H1 (cell line): ENCODE measurements at regions not wholly inside any gene's neighbourhood (a gene's known extent, or its start where the extent isn't known, plus 50 kb on each side); places are given as distances from the start of the nearest gene placed in this dataset.

ENCODE experiments used
- BRCA1 ChIP-seq: IDR thresholded peaks from 2 replicates; pipeline ENCODE4 v1.6.1; 2012; ENCODE audit warnings: low read depth, low read length, improper control_type of control experiment
- CBX8 ChIP-seq: fragments of 300-800, 300-1000 bp; sonication (generic); IDR thresholded peaks from 2 replicates; pipeline ENCODE4 v1.7.1; 2016; ENCODE audit warnings: low read depth, low read length, borderline replicate concordance
- CREB1 ChIP-seq: IDR thresholded peaks from 2 replicates; pipeline ENCODE4 v1.6.1; 2012; ENCODE audit warnings: inconsistent platforms
- CTCF ChIP-seq, 3 experiments: IDR thresholded peaks; 1 replicate in 2 of 3; 2 replicates in 1 of 3; pipeline versions ENCODE4 v1.5.1 to v1.6.1; 2011; ENCODE audit warnings: low read length in 3 of 3, mild to moderate bottlenecking in 3 of 3, inconsistent platforms in 2 of 3, low read depth in 1 of 3, moderate library complexity in 1 of 3; ENCODE audit not compliant: insufficient read depth in 1 of 3; ENCODE audit errors: control extremely low read depth in 1 of 3
- SIN3A ChIP-seq, 2 experiments: IDR thresholded peaks in 1 of 2; conservative IDR thresholded peaks in 1 of 2; 2 replicates each; pipeline ENCODE4 v1.6.1; 2011 to 2012; ENCODE audit warnings: low read length in 2 of 2, improper control_type of control experiment in 1 of 2, low read depth in 1 of 2, mild to moderate bottlenecking in 1 of 2
- SIX5 ChIP-seq: IDR thresholded peaks from 2 replicates; pipeline ENCODE4 v1.6.1; 2011; ENCODE audit warnings: mild to moderate bottlenecking, low read depth, low read length
- TBP ChIP-seq: IDR thresholded peaks from 2 replicates; pipeline ENCODE4 v1.6.1; 2011; ENCODE audit warnings: low read depth, low read length, improper control_type of control experiment
- USF2 ChIP-seq: IDR thresholded peaks from 2 replicates; pipeline ENCODE4 v1.6.1; 2011; ENCODE audit warnings: low read length, improper control_type of control experiment

GRCh38 chr15:26050984-26051383 lies 187.9 kb upstream of the ATP10A start:
- TF ChIP-seq CTCF (IDR thresholded peaks at IDR 0.05; ENCODE audit: control extremely low read depth in 1 of 3, insufficient read depth in 1 of 3, low read depth in 1 of 3, low read length in 3 of 3) (no peak), BRCA1 (no peak), SIN3A (conservative IDR thresholded peaks at IDR 0.05 in 1 of 2, IDR thresholded peaks at IDR 0.05 in 1 of 2; ENCODE audit: low read depth in 1 of 2, low read length in 2 of 2) (no peak), TBP (no peak), CREB1 (no peak), SIX5 (no peak), USF2 (no peak), CBX8 (no peak)
